ENCODE measurements at regions not wholly inside any gene's neighbourhood (a gene's known extent, or its start where the extent isn't known, plus 50 kb on each side); places are given as distances from the start of the nearest gene placed in this dataset.

- TF ChIP-seq CTCF (IDR thresholded peaks at IDR 0.05) (no peak), EP300 (IDR thresholded peaks at IDR 0.05) (no peak), POLR2A (IDR thresholded peaks at IDR 0.05) (no peak)
- no peaks in the 10 kb centered on the region for H3K36me3 ChIP-seq
- H3K27ac ChIP-seq, result no peak overlapping the region
- H3K27me3 ChIP-seq, result no peaks in the 10 kb centered on the region
- DNase-seq (ENCODE audit: low spot score in 2 of 2), result no peak
- H3K4me1 ChIP-seq, result no peaks in the 10 kb centered on the region
- WGBS, 2 donors, result 90 to 96% methylated on average over 2 of the region's 2 CpGs
- H3K9me3 ChIP-seq, result peaks cover 0 to 17% (median 0%) of the 10 kb centered on the region in 4 donors
- no peak overlapping the region for H3K4me3 ChIP-seq
Measured at GRCh38 chr14:87767567-87767901, 225.4 kb downstream of the GALC start.

GRCh38 chr14:87758876-87759275 lies 234.1 kb downstream of the GALC start:
- TF ChIP-seq POLR2A (IDR thresholded peaks at IDR 0.05) (no peak), CTCF (IDR thresholded peaks at IDR 0.05) (no peak), EP300 (IDR thresholded peaks at IDR 0.05) (no peak)
- Histone ChIP-seq H3K36me3 (no peaks in the 10 kb centered on the region), H3K4me3 (no peak overlapping the region), H3K27me3 (no peaks in the 10 kb centered on the region), H3K4me1 (no peaks in the 10 kb centered on the region), H3K27ac (no peak overlapping the region), H3K9me3 (peaks cover 0 to 13% (median 0%) of the 10 kb centered on the region in 4 donors)
- 44 to 49% methylated on average over 2 of the region's 2 CpGs for WGBS, 2 donors
- DNase-seq (ENCODE audit: low spot score in 2 of 2), result no peak

GRCh38 chr14:87756661-87757060 lies 236.3 kb downstream of the GALC start:
- DNase-seq (ENCODE audit: low spot score in 2 of 2), result no peak
- H3K9me3 ChIP-seq, result no peaks in the 10 kb centered on the region
- H3K27ac ChIP-seq, result no peak overlapping the region
- no peaks in the 10 kb centered on the region for H3K27me3 ChIP-seq
- 74 to 81% methylated on average over 2 of the region's 2 CpGs for WGBS, 2 donors
- no peak overlapping the region for H3K4me3 ChIP-seq
- no peaks in the 10 kb centered on the region for H3K4me1 ChIP-seq
- TF ChIP-seq EP300 (IDR thresholded peaks at IDR 0.05) (no peak), CTCF (IDR thresholded peaks at IDR 0.05) (no peak), POLR2A (IDR thresholded peaks at IDR 0.05) (no peak)
- H3K36me3 ChIP-seq, result no peaks in the 10 kb centered on the region

GRCh38 chr14:87754520-87755223 lies 238.3 kb downstream of the GALC start:
- no peak overlapping the region for H3K27ac ChIP-seq

GRCh38 chr14:87748558-87748957 lies 244.4 kb downstream of the GALC start:
- TF ChIP-seq EP300 (IDR thresholded peaks at IDR 0.05) (no peak), CTCF (IDR thresholded peaks at IDR 0.05) (no peak), POLR2A (IDR thresholded peaks at IDR 0.05) (no peak)

More at GRCh38 chr14:87754520-87755223, 238.3 kb downstream of the GALC start:
- H3K27me3 ChIP-seq, result no peaks in the 10 kb centered on the region
- no peak overlapping the region for H3K4me3 ChIP-seq
- TF ChIP-seq CTCF (IDR thresholded peaks at IDR 0.05), result no peak
- no peak for TF ChIP-seq POLR2A (IDR thresholded peaks at IDR 0.05)
- TF ChIP-seq EP300 (IDR thresholded peaks at IDR 0.05), result no peak
- H3K4me1 ChIP-seq, result no peaks in the 10 kb centered on the region
- 79 to 80% methylated on average over 8 of the region's 8 CpGs for WGBS, 2 donors
- DNase-seq (ENCODE audit: low spot score in 2 of 2), result no peak
- H3K36me3 ChIP-seq, result no peaks in the 10 kb centered on the region
- no peaks in the 10 kb centered on the region for H3K9me3 ChIP-seq

More at GRCh38 chr14:87748558-87748957, 244.4 kb downstream of the GALC start:
- Histone ChIP-seq H3K4me3 (no peak overlapping the region), H3K27ac (no peak overlapping the region), H3K4me1 (no peaks in the 10 kb centered on the region), H3K27me3 (no peaks in the 10 kb centered on the region), H3K9me3 (no peaks in the 10 kb centered on the region), H3K36me3 (no peaks in the 10 kb centered on the region)
- no peak for DNase-seq (ENCODE audit: low spot score in 2 of 2)
